Suprapubic skin (tissue), 4 donors: ENCODE measurements at regions not wholly inside any gene's neighbourhood (a gene's known extent, or its start where the extent isn't known, plus 50 kb on each side); places are given as distances from the start of the nearest gene placed in this dataset.

Experiments
- EP300 ChIP-seq: sonication (generic); formaldehyde crosslinking; IDR thresholded peaks from one replicate; pipeline ENCODE4 v1.6.1; 2017; ENCODE audit warnings: antibody characterized with exemption
- POLR2A ChIP-seq, 2 donors: fragments of 450-650 bp; IDR thresholded peaks; one replicate each; pipeline ENCODE4 v1.6.1; 2017; ENCODE audit warnings: antibody characterized with exemption in 2 of 2, mild to moderate bottlenecking in 2 of 2, moderate library complexity in 2 of 2
- POLR2AphosphoS5 ChIP-seq, 3 donors: sonication (generic); formaldehyde crosslinking; IDR thresholded peaks; one replicate each; pipeline ENCODE4 v1.6.1; 2017; ENCODE audit warnings: antibody characterized with exemption in 3 of 3
- TF ChIP-seq, protein P1 (sequence below), 2 donors: fragments of 200-600 bp in 1 of 2; fragments of 450-650 bp in 1 of 2; sonication (generic) in 1 of 2; IDR thresholded peaks; one replicate each; pipeline ENCODE4 v1.5.1; 2016 to 2019; ENCODE audit warnings: antibody characterized with exemption in 2 of 2, mild to moderate bottlenecking in 1 of 2, moderate library complexity in 1 of 2

DNA sequence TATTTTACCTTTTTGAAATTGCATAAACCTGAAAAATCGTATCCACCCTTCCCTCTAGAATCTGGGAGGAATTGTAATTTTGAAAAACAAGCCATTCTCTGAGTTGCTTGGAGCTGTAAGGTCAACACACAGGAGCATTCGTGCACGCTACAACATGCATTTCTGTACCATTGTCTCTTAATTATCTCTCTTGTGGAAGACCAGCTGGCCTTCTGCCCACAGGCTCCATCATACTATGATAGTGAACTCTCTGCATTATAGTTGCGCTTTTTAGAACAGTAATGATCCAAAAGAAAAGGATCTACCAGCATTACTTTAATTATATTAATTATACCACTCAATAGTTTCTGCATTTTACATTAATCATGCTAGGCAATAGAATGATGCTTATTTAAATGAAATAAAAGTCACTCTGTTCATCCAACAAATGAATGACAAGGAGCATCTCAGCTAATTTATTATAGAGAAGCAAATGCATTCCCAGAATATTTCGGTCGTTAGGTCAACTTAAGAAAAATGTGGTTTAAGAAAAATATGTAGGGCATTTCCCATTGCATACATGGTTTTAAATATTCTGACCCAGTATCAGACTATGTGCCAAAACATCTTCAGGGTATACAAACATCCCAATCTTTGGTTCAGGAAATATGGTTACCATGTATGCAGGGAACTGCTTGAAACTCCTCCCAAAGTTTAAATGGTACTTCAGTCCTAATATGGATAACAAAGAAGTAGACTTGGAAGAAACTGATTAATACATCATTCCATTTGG lies 263.5 kb downstream of the TFAP2A start:
- TF ChIP-seq, protein P1, sequence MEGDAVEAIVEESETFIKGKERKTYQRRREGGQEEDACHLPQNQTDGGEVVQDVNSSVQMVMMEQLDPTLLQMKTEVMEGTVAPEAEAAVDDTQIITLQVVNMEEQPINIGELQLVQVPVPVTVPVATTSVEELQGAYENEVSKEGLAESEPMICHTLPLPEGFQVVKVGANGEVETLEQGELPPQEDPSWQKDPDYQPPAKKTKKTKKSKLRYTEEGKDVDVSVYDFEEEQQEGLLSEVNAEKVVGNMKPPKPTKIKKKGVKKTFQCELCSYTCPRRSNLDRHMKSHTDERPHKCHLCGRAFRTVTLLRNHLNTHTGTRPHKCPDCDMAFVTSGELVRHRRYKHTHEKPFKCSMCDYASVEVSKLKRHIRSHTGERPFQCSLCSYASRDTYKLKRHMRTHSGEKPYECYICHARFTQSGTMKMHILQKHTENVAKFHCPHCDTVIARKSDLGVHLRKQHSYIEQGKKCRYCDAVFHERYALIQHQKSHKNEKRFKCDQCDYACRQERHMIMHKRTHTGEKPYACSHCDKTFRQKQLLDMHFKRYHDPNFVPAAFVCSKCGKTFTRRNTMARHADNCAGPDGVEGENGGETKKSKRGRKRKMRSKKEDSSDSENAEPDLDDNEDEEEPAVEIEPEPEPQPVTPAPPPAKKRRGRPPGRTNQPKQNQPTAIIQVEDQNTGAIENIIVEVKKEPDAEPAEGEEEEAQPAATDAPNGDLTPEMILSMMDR (IDR thresholded peaks at IDR 0.05), result no peak
- TF ChIP-seq POLR2AphosphoS5 (IDR thresholded peaks at IDR 0.05) (no peak), POLR2A (IDR thresholded peaks at IDR 0.05) (no peak), EP300 (no peak)
